ENCODE measurements at regions not wholly inside any gene's neighbourhood (a gene's known extent, or its start where the extent isn't known, plus 50 kb on each side); places are given as distances from the start of the nearest gene placed in this dataset.
"Not testable (repeated sequence)": the region's sequence is repeated elsewhere in the genome, so short reads cannot be mapped to it uniquely, and the experiment has no call there.

- TF ChIP-seq CTCF (conservative IDR thresholded peaks at IDR 0.05; ENCODE audit: low read depth, low read length); POLR2A (IDR thresholded peaks at IDR 0.05; ENCODE audit: low read depth, low read length); NFE2L2 (IDR thresholded peaks at IDR 0.05; ENCODE audit: low read depth, low read length); FOS (IDR thresholded peaks at IDR 0.05; ENCODE audit: low read depth, low read length); SMC3 (IDR thresholded peaks at IDR 0.05; ENCODE audit: low read depth, low read length); MAFK (IDR thresholded peaks at IDR 0.05; ENCODE audit: low read depth, low read length); ELK1 (IDR thresholded peaks at IDR 0.05; ENCODE audit: borderline replicate concordance, low read depth, low read length); USF2 (IDR thresholded peaks at IDR 0.05; ENCODE audit: low read depth, low read length); RCOR1 (IDR thresholded peaks at IDR 0.05; ENCODE audit: insufficient replicate concordance, low read length): not testable (repeated sequence)
Measured at GRCh38 chr7:113496586-113496985, 378.2 kb upstream of the SMIM30 start.

All from IMR-90 (cell line).